GM23338 (cell line): ENCODE measurements at regions not wholly inside any gene's neighbourhood (a gene's known extent, or its start where the extent isn't known, plus 50 kb on each side); places are given as distances from the start of the nearest gene placed in this dataset.

Experiments
- ATAC-seq: fragments of 200-7000 bp; cut with Tn5 transposase; 3 replicates; pipeline ENCODE4 v1.9.1; 2020
- DNase-seq: peaks from one replicate; pipeline ENCODE4 v3.0.0-alpha.2; 2015; ENCODE audit warnings: low spot score
- H2AFZ ChIP-seq: fragments of 200-600 bp; sonication (generic); 2 replicates; pipeline ENCODE4 v1.8.0; 2016; ENCODE audit warnings: antibody characterized with exemption, mild to moderate bottlenecking, moderate library complexity
- H3F3A ChIP-seq: fragments of 200-600 bp; sonication (generic); replicated peaks from 2 replicates; pipeline ENCODE4 v1.8.0; 2017; ENCODE audit warnings: antibody characterized with exemption, mixed run types, low read depth
- H3K27ac ChIP-seq: fragments of 200-600 bp; sonication (generic); 2 replicates; pipeline ENCODE4 v1.6.1; 2016; ENCODE audit warnings: low read depth
- H3K27me3 ChIP-seq: fragments of 200-600 bp; sonication (generic); 2 replicates; pipeline ENCODE4 v1.8.0; 2016; ENCODE audit warnings: mild to moderate bottlenecking, mixed run types, moderate library complexity; ENCODE audit not compliant: insufficient read depth
- H3K36me3 ChIP-seq: fragments of 200-600 bp; sonication (generic); 2 replicates; pipeline ENCODE4 v1.8.0; 2016; ENCODE audit warnings: mild to moderate bottlenecking; ENCODE audit not compliant: insufficient read depth
- H3K4me1 ChIP-seq: fragments of 200-600 bp; sonication (generic); 2 replicates; pipeline ENCODE4 v1.8.0; 2016; ENCODE audit warnings: mild to moderate bottlenecking, moderate library complexity; ENCODE audit not compliant: insufficient read depth
- H3K4me2 ChIP-seq: fragments of 200-600 bp; sonication (generic); 2 replicates; pipeline ENCODE4 v1.7.1; 2017; ENCODE audit warnings: mixed run types
- H3K4me3 ChIP-seq: fragments of 200-600 bp; sonication (generic); 2 replicates; pipeline ENCODE4 v1.6.1; 2016; ENCODE audit warnings: mixed run types
- H3K79me2 ChIP-seq: fragments of 200-600 bp; sonication (generic); replicated peaks from 2 replicates; pipeline ENCODE4 v1.8.0; 2017; ENCODE audit warnings: mild to moderate bottlenecking; ENCODE audit not compliant: insufficient read depth
- H3K9me2 ChIP-seq: fragments of 200-600 bp; sonication (generic); 2 replicates; pipeline ENCODE4 v1.8.0; 2017; ENCODE audit not compliant: insufficient read depth
- H4K20me1 ChIP-seq: fragments of 200-600 bp; sonication (generic); replicated peaks from 2 replicates; pipeline ENCODE4 v1.8.0; 2017; ENCODE audit warnings: mild to moderate bottlenecking; ENCODE audit not compliant: insufficient read depth
- H3K27ac Mint-ChIP-seq: 2 replicates; pipeline ENCODE4 v1.8.0; 2020; ENCODE audit warnings: inconsistent platforms, mild to moderate bottlenecking, moderate library complexity, mixed read lengths
- H3K27me3 Mint-ChIP-seq: 3 replicates; pipeline ENCODE4 v1.8.0; 2022; ENCODE audit warnings: low read depth, mild to moderate bottlenecking, moderate library complexity, mixed read lengths, inconsistent platforms; ENCODE audit not compliant: insufficient read depth, poor library complexity
- H3K36me3 Mint-ChIP-seq: 3 replicates; pipeline ENCODE4 v1.8.0; 2021; ENCODE audit warnings: low read depth, mild to moderate bottlenecking, inconsistent platforms, moderate library complexity, mixed read lengths
- H3K4me1 Mint-ChIP-seq: 3 replicates; pipeline ENCODE4 v1.8.0; 2020; ENCODE audit warnings: mild to moderate bottlenecking, inconsistent platforms, mixed read lengths
- H3K4me3 Mint-ChIP-seq: 3 replicates; pipeline ENCODE4 v1.8.0; 2021; ENCODE audit warnings: moderate library complexity, mild to moderate bottlenecking, inconsistent platforms, mixed read lengths
- H3K9me3 Mint-ChIP-seq: 3 replicates; pipeline ENCODE4 v1.8.0; 2020; ENCODE audit warnings: moderate library complexity, mild to moderate bottlenecking, inconsistent platforms, mixed read lengths
- ETS1 ChIP-seq: IDR thresholded peaks from 2 replicates; pipeline ENCODE4 v1.6.1; 2016; ENCODE audit warnings: antibody characterized with exemption
- EZH2 ChIP-seq: fragments of 200-600 bp; sonication (generic); IDR thresholded peaks from one replicate; pipeline ENCODE4 v1.8.0; 2017; ENCODE audit warnings: antibody characterized with exemption, mild to moderate bottlenecking, low read depth; ENCODE audit not compliant: unreplicated experiment
- EZH2phosphoT487 ChIP-seq: fragments of 200-600 bp; sonication (generic); IDR thresholded peaks from one replicate; pipeline ENCODE4 v1.8.1; 2018; ENCODE audit warnings: antibody characterized with exemption; ENCODE audit not compliant: unreplicated experiment
- STAT1 ChIP-seq: IDR thresholded peaks from one replicate; pipeline ENCODE4 v1.6.1; 2016; ENCODE audit warnings: antibody characterized with exemption; ENCODE audit not compliant: unreplicated experiment
- ZNF114 ChIP-seq: fragments of 250-450 bp; sonication (Bioruptor Pico); IDR thresholded peaks from 2 replicates; pipeline ENCODE4 v1.5.0; 2020; ENCODE audit warnings: mild to moderate bottlenecking, moderate library complexity
- ZNF331 ChIP-seq: fragments of 250-450 bp; sonication (Bioruptor Pico); IDR thresholded peaks from 2 replicates; pipeline ENCODE4 v1.5.0; 2020; ENCODE audit warnings: low read depth, mild to moderate bottlenecking, moderate library complexity
- ZNF462 ChIP-seq: fragments of 250-450 bp; sonication (Bioruptor Pico); IDR thresholded peaks from 2 replicates; pipeline ENCODE4 v1.5.0; 2020; ENCODE audit warnings: mild to moderate bottlenecking, moderate library complexity

GRCh38 chr2:128768041-128768440 lies 449.4 kb upstream of the HS6ST1 start (continued):
- TF ChIP-seq ZNF462 (CRISPR knock-in tag) = no peak
- TF ChIP-seq ZNF114 (CRISPR knock-in tag) = no peak
- no peak for TF ChIP-seq EZH2phosphoT487
- TF ChIP-seq EZH2 = no peak
- no peak for TF ChIP-seq ETS1

DNA sequence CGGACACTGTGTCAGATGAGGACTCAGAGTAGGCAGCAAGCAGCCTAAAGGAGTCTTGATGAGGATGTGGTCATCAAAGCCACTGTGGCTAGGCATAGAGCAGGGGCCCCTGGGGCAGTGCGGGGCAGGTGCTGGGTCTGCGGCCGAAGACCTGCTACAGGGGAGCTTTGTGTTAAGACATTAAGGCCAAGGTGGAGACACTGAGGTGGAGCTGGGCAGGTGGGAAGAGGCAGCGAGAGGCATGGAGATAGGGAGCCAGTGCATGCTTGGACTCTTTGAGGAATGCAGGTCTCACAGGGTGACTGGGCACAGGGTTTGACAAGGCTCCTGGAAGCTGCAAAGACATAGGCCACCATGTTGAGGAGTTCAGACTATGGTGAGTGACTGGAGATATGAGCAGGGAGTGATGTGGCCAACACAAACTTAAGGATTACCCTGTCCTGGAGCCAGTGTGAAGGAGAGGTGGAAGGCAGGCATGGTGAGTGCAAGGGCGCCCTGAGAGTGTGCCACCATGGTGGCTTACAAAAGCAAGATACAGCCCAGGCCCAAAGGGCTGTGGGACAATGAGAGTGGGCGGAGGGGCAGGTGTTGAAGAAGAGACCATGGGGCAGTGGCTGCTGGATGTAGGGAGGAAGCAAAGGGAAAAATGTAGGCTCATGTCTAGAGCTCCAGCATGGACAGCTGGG lies 450.9 kb upstream of the HS6ST1 start:
- no peaks in the 10 kb centered on the region for H3K36me3 ChIP-seq
- ATAC-seq (no peak), DNase-seq (no peak)
- H3K27me3 ChIP-seq = no peaks in the 10 kb centered on the region
- no peaks in the 10 kb centered on the region; the same call in 2 of the 3 replicates for H3K9me3 Mint-ChIP-seq
- no peaks in the 10 kb centered on the region for H3K79me2 ChIP-seq
- no peaks in the 10 kb centered on the region for H4K20me1 ChIP-seq
- H3K4me3 Mint-ChIP-seq = no peak overlapping the region
- peaks cover 9% of the 10 kb centered on the region for H3K4me1 ChIP-seq
- no peak overlapping the region for H3K4me3 ChIP-seq
- peaks cover 13% of the 10 kb centered on the region for H3K4me1 Mint-ChIP-seq
- H3K9me2 ChIP-seq = 0 out of 2 replicates have a peak, but pooled peaks cover 7% of the 10 kb centered on the region
- H3K4me2 ChIP-seq = no peak overlapping the region
- H3K27me3 Mint-ChIP-seq = peaks cover 2% of the 10 kb centered on the region
- H3K27ac ChIP-seq = no peak overlapping the region
- H2AFZ ChIP-seq = no peak overlapping the region
- no peaks in the 10 kb centered on the region for H3K36me3 Mint-ChIP-seq
- no peak overlapping the region for H3K27ac Mint-ChIP-seq
- H3F3A ChIP-seq = no peaks in the 10 kb centered on the region
- TF ChIP-seq STAT1 (no peak), ZNF114 (CRISPR knock-in tag) (no peak), ZNF331 (CRISPR knock-in tag) (no peak), ZNF462 (CRISPR knock-in tag) (no peak), EZH2phosphoT487 (no peak), EZH2 (no peak)
